Stimulated activated CD4-positive, alpha-beta T cell treated with anti-CD3 and anti-CD28 coated beads, Interleukin-15, amount 100 ng/mL, for 48 hours (primary cell): ENCODE measurements at regions not wholly inside any gene's neighbourhood (a gene's known extent, or its start where the extent isn't known, plus 50 kb on each side); places are given as distances from the start of the nearest gene placed in this dataset.

ENCODE experiments used
- DNase-seq, 2 donors: peaks; one replicate each; pipeline ENCODE4 v3.0.0-alpha.2; 2020; ENCODE audit warnings: low read depth in 2 of 2

- DNase-seq, result no peak
Observed at GRCh38 chr16:72271699-72272240, 99.8 kb upstream of the PMFBP1 start.

- DNase-seq, result no peak
Observed at GRCh38 chr16:72270531-72270930, 98.6 kb upstream of the PMFBP1 start.

GRCh38 chr16:72266836-72267235 lies 94.9 kb upstream of the PMFBP1 start:
- no peak for DNase-seq

- no peak for DNase-seq
Observed at GRCh38 chr16:72264771-72265170, 92.8 kb upstream of the PMFBP1 start.

DNA sequence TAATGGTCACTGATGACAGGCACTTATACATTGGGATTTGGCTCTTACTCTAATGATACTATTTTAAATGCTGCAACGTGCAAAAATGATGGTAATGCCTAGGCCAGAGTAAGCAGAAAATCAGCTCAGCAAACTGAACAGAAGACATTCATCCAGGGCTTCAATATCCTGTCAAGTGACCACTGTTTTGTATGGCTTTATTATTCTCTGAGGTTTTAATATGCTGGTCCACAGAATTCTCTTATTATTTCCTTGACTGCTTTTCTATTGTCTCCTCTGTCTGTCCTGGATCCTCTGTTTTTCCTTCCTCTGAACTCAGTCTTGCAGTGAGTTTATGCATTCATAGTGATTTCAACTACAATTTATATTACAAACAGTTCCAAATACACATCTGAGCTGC lies 90.8 kb upstream of the PMFBP1 start:
- DNase-seq, result no peak

- no peak for DNase-seq
Observed at GRCh38 chr16:72261127-72261526, 89.2 kb upstream of the PMFBP1 start.

GRCh38 chr16:72256398-72257066 lies 84.6 kb upstream of the PMFBP1 start:
- no peak for DNase-seq

DNA sequence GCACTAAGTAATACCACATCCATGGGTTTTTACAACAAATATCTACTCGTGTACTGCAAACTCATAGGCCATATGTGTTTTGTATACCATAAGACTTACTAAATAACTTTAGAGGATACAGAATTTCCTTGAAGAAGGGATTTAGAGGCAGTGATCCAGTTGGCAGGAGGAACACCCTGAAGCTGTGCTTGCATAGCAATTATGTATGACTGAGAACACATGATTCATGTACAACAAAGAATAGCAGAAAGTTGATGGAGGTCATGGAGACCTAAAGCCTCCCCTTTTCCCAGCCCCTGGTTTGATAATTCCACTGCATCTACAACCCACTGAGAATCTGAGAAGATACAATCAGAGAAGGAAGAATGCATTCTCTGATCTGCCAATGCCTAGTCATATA lies 83.8 kb upstream of the PMFBP1 start:
- no peak for DNase-seq

DNA sequence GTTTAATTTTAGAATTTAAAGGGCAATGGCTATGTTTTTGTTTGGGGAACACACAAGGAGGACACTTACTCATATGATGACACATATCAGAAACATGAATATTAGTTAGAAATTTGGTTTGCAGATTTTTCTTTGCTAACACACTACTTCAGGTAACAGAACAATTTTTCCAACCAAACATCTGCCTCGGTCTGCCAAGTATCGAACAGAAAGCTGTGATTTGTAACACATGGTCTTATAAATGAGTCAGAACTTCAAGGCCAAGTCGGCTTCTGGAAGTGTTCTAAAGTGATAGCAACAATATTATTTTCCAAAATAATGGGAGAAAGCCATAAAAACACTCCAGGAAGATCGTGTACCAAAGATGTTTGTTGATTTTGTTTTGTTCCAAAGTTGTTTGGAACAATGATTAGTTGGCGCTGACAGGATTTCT lies 75.9 kb upstream of the PMFBP1 start:
- DNase-seq, result no peak

DNA sequence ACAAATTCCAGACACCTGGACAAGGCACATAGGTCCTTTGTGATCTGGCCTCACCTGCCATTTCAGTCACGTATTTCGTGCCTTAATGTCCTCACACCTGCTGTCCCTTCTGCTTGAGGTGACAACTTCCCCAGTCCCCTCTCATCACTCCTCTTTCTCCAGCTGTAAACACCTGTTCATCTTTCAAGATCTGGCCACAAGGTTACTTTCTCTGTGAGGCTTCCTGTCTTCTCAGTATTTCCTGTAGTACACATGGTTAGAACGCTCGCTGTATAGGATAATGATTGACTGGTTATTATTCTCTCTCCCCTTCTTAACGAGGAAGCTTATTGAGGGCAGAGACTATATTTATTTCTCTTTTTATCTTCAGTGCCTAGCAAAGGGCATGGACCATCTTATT lies 74.5 kb upstream of the PMFBP1 start:
- DNase-seq, result no peak

DNA sequence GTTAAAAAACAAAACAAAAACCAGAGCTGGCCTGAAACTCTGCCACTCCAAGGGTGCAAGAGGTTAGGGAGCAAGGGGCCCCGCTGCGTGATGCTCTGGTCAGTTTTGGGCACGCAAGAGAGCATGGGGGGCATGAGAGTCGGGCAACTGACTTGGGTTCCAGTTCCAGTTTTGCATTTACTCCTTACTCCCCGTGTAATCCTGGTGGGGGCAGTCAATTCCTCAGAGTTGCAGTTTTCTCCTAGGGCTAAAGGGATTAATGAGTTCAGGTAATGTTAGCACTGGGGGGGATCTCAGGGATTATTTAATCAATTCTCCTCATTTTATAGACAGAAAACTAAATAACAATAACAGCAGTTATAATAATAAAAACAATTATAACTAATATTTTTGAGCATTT lies 72.9 kb upstream of the PMFBP1 start:
- DNase-seq, result no peak

DNA sequence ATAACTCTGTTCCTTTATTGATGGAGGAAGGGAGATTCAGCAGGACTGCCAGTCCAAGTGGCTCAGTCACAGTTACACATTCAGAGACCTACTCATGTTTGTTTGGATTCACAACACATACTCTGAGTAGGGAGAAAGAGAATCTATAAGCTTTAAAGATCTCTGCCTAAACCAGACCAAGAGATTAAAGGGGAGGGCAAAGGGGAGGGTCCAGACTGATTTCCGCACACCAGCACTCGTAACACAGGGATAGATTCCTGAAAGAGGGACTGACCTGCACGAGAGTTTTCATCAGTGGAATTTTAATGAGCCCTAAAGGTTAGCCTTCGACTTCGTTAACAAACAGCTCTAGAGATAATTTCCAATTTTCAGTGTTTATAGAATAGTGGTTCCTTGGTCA lies 71.7 kb upstream of the PMFBP1 start:
- DNase-seq, result no peak

GRCh38 chr16:72242757-72243156 lies 70.8 kb upstream of the PMFBP1 start:
- no peak for DNase-seq

- no peak for DNase-seq
Observed at GRCh38 chr16:72241930-72242329, 70.0 kb upstream of the PMFBP1 start.

DNA sequence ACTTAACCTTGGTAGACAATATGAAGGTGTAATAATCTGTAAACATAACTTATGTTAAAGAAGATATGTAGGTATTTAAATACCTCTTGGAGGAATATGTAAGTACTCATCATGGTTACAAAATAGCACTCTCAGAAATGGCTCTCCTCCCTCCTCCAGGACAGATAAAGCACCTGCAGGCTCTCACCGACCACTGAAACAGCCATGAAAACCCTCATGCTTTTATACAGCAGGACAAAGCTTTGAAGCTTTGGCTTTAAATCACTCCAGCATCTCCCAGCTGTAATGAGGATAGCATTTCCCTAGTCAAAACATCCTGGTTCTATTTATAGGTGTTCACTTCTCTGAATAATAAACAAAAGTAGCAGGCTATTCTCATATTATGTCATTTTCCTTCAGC lies 69.1 kb upstream of the PMFBP1 start:
- no peak for DNase-seq

DNA sequence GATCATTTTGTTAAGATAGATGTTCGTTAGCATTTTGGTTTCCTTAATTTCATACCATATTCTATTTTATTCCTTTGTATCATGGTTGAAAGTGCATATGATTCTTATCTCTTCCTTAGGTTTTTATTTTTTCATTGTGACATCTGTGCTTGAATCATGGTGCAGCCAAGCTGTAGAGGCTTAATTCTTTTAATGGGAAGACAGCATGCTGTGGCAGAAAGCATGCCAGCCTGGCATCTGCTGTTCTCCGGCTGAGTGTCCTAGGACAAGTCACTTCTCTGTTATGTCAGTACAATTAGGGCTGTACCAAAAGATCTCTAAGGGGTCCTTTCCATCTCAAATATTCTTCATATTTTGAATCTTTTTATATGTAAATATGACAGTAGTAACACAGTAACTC lies 68.5 kb upstream of the PMFBP1 start:
- DNase-seq, result no peak

- no peak for DNase-seq
Observed at GRCh38 chr16:72236866-72237265, 64.9 kb upstream of the PMFBP1 start.

GRCh38 chr16:72234387-72234786 lies 62.4 kb upstream of the PMFBP1 start:
- no peak for DNase-seq

- no peak for DNase-seq
Observed at GRCh38 chr16:72228014-72228413, 56.1 kb upstream of the PMFBP1 start.

GRCh38 chr16:72226136-72226535 lies 54.2 kb upstream of the PMFBP1 start:
- no peak for DNase-seq

DNA sequence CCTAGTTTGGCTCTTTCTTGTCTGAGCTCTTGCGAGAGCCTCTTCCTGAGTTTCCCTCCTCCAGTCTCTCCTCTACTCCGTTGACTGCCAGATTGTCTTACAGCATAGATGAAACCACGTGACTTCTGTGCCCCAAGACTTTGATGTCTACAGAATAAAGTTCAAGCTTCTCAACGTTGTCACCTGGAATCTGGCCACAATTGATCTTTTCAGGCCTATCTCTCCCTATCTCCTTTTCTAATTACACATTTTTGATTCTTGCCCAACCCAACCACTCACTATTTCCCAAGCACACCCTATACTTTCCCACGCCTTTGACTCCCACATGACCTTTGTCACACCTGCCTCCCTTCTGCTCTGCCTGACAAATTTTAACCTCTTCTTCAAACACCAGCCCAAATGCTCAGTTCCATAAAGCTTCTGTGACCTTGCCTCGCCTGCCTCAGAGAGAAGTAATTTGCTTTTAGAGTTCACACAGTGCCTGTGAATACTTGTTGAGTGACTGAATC lies 52.4 kb upstream of the PMFBP1 start:
- no peak for DNase-seq

DNA sequence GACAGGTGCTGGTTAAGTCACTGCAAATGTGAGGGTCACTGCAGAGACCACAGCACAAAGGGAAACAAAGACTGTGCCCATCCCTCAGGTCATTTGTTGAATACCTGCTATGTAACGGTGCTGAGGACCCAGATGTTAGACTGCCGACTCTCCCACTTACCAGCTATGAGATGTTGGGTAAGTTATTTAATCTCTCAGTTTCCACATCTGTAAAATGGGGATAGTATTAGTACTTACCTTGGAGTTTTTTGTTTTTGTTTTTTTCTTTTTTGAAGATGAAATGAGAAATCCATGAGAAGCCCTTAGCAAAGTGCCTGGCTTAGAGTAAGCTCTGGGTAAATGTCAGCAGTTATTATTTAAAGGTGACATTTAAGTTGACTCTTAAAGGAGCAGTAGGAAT lies 50.5 kb upstream of the PMFBP1 start:
- DNase-seq, result no peak
